ENCODE measurements at regions not wholly inside any gene's neighbourhood (a gene's known extent, or its start where the extent isn't known, plus 50 kb on each side); places are given as distances from the start of the nearest gene placed in this dataset.

DNA sequence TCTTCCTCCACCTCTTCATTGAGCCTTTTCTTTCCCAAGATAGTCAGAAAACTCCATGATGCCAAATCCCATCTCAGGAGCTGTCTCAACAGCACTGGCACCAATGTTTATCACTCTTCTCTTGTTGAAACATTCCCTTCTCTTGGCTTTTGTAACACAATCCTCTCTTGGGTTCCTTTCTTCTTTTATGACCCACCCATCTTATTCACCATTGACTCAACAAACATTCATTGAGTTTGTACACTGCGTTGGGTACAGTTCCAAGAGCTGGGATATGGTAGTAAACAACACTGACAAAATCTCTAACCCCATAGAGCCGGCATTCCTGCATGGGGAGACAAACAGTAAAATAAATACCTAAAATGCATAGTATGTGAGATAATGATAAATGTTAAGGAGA is 577.5 kb downstream of the INHBA start:
- FAIRE-seq (no peak), DNase-seq (ENCODE audit: insufficient read length, low spot score) (no peak)
- no peak for TF ChIP-seq POLR2A (IDR thresholded peaks at IDR 0.05; ENCODE audit: low read depth, low read length)

DNA sequence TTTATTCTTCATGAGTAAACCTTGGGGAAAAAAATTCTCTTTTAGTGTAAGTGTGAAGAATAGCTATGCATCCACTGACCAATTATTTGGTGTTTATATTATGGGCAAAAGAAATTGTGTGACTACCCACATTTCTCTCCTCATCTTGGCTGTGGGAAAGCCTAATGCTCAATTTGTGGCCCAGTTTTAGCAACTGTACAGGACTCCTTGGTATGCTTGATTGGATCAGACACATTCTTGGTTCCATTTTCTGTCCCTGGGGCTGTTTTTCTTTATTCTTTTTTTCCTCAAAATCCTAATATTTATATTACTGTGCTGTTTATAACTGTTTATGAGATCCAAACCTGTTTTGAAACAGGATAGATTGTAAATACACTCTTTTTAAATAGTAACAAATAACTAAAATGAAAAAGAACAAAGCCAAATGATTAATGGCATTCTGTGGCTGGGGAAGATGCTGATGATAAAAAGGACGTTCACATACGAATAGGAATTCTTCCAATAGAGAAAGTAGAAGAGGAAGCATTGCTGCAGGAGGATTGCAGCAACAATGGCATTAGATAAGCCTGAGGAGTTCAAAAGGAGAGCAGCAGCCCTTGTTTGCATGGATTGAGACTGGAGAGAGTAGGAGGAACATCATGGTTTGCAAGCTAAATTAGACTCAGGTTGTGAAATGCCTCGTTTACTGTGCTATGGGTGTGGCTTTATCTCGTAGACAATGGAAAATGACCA is 580.5 kb downstream of the INHBA start:
- no peak for FAIRE-seq
- DNase-seq (ENCODE audit: insufficient read length, low spot score), result no peak
- no peak for TF ChIP-seq POLR2A (IDR thresholded peaks at IDR 0.05; ENCODE audit: low read depth, low read length)

DNA sequence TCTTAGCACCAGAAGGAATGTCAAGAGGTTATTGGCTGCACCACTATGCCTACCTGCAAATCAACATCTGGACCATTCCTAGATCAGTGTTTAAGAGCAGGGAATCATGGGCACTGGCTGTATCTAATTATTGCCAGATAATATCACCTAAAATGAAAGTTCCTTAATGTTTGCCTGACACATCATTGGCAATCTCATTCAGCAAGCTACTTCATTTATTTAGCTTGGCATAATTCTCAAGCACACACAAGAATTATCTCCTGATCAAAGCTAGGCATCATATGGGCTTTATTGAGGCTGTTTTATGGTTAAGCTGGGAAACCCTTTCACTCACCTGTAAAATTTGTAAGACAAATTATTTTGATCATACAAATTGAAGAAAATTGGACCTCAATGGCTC is 581.7 kb downstream of the INHBA start:
- FAIRE-seq (no peak), DNase-seq (ENCODE audit: insufficient read length, low spot score) (no peak)
- no peak for TF ChIP-seq POLR2A (IDR thresholded peaks at IDR 0.05; ENCODE audit: low read depth, low read length)

DNA sequence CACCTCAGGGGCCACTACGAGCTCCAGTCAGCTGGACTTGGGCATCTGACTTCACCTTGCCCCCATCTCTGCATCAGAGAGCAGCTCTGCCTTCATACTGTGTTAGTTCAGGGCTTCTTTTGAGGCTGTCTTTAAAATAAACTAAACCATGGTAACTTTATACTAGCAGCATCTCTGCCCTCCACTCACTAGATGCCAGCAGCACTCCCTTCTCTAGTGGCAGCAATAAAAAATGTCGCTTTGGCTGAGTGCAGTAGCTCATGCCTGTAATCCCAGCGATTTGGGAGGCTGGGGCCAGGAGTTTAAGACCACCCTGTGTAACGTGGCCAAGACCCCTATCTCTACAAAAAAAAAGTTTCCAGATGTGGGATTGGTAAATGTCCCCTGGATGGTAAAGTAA is 584.4 kb downstream of the INHBA start:
- no peak for FAIRE-seq
- TF ChIP-seq POLR2A (IDR thresholded peaks at IDR 0.05; ENCODE audit: low read depth, low read length), result no peak
- DNase-seq (ENCODE audit: insufficient read length, low spot score), result no peak

DNA sequence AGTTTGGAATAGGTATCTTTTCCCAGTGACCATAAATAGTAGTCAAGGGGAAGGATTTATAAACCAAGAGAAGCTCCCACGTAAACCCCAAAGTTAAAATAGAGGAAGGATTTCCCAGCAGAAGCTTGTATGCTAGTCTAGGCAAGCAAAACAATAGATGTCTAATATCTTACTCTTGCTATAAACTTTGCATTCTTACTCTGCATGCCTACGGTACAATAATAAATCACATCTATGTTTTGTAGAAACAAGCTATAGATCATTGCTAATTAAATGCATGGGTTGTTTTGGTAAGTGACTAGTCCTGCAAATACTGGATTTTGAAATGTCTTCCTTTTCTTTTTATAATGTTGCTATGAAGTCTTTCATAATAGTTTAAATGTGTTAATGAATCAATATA is 585.5 kb downstream of the INHBA start:
- DNase-seq (ENCODE audit: insufficient read length, low spot score), result no peak
- FAIRE-seq, result no peak
- TF ChIP-seq POLR2A (IDR thresholded peaks at IDR 0.05; ENCODE audit: low read depth, low read length), result no peak

DNA sequence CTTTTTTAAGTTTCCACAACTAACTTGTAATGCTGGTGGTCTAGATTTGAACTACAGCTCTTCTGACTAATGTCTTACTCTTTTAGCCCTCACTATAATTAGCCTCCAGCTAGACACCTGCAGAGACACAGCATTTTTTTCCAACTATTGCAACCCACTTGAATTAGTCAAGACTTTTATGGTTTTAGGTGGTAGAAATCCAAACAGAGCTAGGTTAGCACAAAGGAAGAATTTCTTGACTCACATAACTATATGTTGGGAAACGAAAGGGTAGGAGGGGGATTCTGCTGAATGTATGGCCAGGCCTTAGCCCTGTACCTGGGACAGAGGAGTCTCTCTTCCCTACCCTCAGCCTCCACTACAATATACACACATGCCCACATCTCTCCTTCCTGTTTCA is 586.1 kb downstream of the INHBA start:
- FAIRE-seq, result no peak
- TF ChIP-seq POLR2A (IDR thresholded peaks at IDR 0.05; ENCODE audit: low read depth, low read length), result no peak
- no peak for DNase-seq (ENCODE audit: insufficient read length, low spot score)

DNA sequence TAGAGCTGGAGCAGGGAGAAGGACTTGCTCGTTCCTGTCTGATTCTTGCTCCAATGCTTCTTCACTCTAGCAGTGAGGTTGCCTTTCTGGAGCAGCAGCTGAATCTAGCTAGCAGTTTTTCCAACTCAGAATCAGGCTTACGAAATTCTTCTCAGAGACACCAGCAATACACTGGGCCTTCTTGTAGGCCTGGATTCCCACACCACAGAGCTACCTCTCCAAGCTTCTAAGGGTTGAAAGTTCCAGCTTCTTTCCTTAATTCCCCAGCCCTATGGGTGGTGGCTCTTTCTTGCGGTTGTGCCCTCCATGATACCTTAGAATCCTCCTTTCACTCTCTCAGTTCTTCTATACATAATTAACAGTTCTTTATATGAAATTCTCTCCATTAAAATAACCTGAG is 586.6 kb downstream of the INHBA start:
- FAIRE-seq, result peak; percentile 20
- TF ChIP-seq POLR2A (IDR thresholded peaks at IDR 0.05; ENCODE audit: low read depth, low read length), result no peak
- DNase-seq (ENCODE audit: insufficient read length, low spot score), result no peak

DNA sequence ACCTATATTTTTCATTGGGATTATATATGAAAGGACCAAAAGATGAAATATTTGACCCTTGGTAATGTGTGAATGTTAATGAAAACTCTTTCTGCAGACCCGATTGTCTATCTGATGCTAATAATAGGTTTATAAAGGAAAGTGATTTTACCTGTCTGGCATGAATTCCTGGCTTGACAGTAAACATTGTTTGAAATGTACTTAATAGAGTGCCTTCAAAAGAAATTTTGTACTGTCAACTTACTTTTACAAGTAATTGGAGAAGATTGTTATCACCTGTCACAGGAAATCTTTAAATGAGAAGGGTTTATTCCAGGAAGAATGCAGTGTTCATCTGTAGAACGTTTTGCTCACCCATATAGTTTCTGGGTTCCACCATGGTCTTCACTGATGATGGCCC is 588.2 kb downstream of the INHBA start:
- peak; percentile 48 for FAIRE-seq
- TF ChIP-seq POLR2A (IDR thresholded peaks at IDR 0.05; ENCODE audit: low read depth, low read length), result no peak
- no peak for DNase-seq (ENCODE audit: insufficient read length, low spot score)

DNA sequence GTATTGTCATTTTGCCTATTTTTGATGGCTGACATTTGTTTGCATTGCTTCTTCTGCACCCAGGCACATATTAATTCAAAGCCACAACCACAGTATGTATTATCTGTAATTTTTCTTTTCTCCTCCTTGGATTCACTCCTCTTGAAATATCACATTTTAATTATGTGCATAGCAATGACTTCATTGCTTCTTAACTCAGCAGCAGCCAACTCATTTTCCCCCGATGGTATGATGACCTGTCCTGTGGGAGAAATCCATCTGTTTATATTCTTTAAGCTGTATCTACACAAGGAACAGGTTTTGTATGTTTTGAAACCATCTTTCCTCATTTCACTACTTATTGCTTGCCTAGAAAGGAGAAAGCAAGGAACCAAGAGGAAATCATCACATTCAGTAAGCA is 588.8 kb downstream of the INHBA start:
- no peak for TF ChIP-seq POLR2A (IDR thresholded peaks at IDR 0.05; ENCODE audit: low read depth, low read length)
- FAIRE-seq (no peak), DNase-seq (ENCODE audit: insufficient read length, low spot score) (no peak)

DNA sequence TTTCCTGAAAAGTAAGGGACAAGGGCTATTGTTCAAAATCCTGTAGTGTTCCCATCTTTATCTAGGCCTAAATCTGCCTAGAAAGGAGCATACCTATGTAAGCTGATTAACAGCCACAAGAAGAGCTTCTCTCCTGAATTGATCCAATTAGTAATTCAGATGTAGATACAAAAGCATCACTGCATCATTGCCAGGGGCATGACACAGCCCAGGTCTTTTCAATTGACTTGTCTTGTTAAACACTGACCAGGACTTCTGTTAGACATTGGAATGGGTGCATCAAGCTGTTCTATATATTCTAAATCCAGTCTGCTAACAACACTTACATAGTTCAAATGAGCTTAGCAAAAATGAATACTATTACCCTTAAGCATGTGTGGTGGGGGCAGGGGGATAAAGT is 589.2 kb downstream of the INHBA start:
- TF ChIP-seq POLR2A (IDR thresholded peaks at IDR 0.05; ENCODE audit: low read depth, low read length), result no peak
- no peak for FAIRE-seq
- DNase-seq (ENCODE audit: insufficient read length, low spot score), result no peak

DNA sequence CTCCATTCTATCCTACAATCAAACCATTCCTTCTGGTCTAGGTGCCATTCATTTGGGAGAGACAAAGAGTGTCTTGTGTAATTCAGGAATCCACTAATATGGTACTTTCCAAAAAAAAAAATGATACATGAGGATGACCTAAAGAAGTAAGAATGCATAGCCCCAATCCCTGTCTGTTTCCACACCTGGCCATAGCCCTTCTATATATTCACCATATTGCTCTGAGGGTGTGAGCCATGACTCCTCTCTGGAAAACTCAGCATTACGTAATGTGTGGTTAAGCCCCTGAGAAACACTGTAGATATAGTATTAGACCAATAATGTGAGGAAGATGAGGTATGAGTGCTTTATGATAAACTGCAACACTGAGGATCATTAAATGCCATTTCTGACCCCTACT is 592.7 kb downstream of the INHBA start:
- FAIRE-seq, result peak; percentile 15
- no peak for DNase-seq (ENCODE audit: insufficient read length, low spot score)
- TF ChIP-seq POLR2A (IDR thresholded peaks at IDR 0.05; ENCODE audit: low read depth, low read length), result no peak

DNA sequence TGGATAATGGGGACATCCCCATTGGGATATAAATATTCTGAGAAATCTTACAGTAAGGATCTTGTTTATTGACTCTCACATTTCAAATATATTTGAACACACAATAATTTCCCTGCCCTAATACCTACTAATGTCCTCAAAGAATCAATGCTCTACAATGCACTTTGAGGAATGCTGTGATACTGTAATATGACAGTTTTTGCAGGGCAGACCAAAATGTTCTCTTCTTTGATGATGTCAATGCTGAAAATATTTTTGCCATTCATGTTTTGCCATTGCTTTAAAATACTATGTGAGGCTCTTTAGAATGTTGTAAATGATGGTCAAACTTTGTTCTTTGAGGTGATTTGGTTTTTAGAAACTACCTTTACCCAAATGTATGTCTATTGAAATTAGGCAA is 594.1 kb downstream of the INHBA start:
- DNase-seq (ENCODE audit: insufficient read length, low spot score) (no peak), FAIRE-seq (no peak)
- no peak for TF ChIP-seq POLR2A (IDR thresholded peaks at IDR 0.05; ENCODE audit: low read depth, low read length)

DNA sequence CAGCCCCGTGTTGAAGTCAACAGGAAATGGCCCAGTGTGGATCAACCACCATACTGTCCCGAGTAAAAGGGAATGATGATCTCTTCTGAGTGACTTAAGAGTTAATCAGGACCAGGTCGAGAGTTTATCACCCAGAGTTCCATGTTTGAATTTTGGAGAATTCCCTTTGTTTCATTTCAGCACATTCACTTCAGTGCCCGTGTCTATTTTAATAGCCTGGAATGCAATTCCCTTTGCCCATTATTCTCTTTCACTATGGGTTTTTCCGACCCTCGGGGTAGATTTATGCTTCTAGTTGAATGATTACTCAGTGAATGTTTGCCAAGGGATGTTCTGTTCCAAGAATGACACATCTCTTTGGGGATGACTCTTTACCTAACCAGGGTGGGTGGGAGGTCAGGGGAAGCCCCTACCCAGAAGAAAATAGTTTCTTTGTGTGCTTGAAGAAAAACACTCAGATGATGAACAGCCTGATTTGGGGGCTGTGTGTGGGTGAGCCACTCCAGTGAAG is 594.9 kb downstream of the INHBA start:
- FAIRE-seq (no peak), DNase-seq (ENCODE audit: insufficient read length, low spot score) (no peak)
- no peak for TF ChIP-seq POLR2A (IDR thresholded peaks at IDR 0.05; ENCODE audit: low read depth, low read length)

DNA sequence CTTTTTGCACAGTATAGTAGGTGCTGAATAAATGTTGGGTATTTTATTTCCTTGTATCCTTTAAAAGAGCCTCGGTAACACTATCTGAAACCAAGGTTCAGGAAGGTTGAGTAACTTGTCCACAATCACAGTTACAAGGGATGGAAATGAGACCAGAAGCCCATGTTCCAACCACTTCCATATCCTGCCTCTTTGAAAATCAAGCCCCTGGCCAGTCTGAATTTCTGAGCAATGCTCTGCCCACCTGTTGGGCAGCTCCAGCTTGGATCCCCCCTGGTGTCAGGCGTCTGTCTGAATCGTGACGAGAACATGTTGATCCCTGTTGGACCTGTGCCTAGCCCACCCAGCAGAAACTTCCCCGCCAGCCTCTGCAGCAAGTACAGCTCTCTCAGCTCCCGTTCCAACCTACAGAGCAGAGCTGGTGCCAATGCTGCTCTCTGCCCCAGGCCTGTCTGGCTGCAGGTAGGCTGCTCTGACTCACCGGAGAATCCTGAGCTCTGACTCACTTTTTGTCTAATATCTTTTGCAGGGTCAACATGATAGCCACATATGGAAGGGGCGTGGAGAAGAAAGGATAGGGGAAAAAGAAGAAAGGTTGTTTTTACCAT is 595.5 kb downstream of the INHBA start:
- TF ChIP-seq POLR2A (IDR thresholded peaks at IDR 0.05; ENCODE audit: low read depth, low read length), result no peak
- peak; percentile 91 for FAIRE-seq
- DNase-seq (ENCODE audit: insufficient read length, low spot score), result peak; percentile 46

DNA sequence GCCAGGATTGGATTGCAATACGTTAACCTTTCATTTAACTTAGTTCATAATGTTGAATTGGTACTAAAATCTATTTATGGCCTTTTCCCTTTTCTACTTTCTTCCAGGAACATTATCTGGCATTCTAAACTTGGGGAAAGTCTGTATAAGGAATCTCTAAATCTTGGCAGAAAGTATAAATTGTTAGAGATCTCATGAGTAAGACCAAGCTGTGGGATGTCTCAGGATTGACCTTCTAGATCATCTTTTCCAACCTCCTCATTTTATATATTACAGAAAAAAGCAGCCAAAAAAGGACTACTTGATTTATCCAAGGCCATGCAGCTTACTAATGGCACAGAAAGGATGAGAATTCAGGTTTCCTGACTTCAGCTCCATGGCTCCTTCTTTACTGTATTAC is 598.3 kb downstream of the INHBA start:
- FAIRE-seq (no peak), DNase-seq (ENCODE audit: insufficient read length, low spot score) (no peak)
- TF ChIP-seq POLR2A (IDR thresholded peaks at IDR 0.05; ENCODE audit: low read depth, low read length), result no peak

Data from H54 (cell line).